Retina (tissue), 1 donor: ENCODE measurements at regions not wholly inside any gene's neighbourhood (a gene's known extent, or its start where the extent isn't known, plus 50 kb on each side); places are given as distances from the start of the nearest gene placed in this dataset.

Experiments
- DNase-seq: peaks from one replicate; pipeline ENCODE4 v3.0.0-alpha.2; 2016

GRCh38 chr2:217749008-217749407 is 253.8 kb downstream of the TNS1 start:
- no peak for DNase-seq

DNA sequence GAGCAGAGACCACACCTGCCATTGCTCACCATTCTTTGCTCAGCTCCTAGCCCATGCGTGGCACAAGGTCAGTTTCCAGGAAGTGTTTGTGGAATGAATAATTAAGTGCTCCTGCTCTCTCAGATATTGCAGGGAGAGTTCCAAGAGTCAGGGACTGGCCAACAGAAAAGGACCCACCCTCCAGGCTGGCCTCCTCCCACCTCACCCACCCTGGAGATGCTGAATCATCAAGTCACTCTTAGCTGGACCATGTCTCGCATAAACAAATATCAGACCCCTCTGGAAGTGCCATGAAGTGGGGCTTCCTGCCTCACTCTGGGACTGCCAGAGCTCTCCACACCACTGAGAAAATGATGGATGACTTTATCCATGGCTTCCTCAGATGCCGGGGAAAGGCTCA is 256.0 kb downstream of the TNS1 start:
- no peak for DNase-seq

DNA sequence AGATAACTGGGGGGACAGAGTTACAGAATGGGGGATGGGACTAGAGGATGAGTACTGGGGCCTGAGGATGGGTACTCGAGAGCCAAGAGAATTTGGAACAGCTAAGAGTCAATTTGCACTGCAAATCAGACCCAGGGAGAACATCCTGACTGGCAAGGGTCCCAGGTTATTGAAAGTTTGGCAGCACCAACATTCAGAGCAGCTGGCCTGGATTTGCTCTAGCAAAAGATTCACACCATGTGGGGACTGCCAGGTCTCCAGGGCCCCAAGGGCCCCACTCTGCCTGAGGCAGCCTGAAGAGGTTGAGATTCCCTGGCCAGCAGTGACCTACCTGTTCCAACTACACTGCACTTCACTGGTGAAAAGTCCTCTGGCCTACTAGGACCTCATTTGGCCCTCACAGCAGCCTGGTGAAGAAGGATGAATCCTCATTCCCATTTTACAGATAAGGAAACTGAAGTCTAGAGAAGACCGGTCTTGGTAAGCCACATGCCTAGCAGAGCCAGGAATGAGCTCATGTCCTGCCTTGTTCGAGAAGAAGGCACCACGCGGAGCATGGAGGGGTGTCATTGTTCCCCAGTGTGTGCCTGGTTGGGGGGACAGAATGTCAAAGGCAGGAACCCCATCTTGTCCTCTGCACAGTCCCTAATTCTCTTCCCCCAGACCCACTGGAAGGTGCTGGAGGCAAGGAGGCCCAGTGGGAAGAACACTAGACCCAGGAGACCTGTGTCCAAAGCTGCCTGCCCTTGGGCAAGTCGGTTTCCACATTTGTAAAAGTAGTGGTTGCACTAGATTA is 258.6 kb downstream of the TNS1 start:
- DNase-seq = no peak

- DNase-seq = no peak
Measured at GRCh38 chr2:217743407-217743806, 259.4 kb downstream of the TNS1 start.

- no peak for DNase-seq
Measured at GRCh38 chr2:217742841-217743240, 260.0 kb downstream of the TNS1 start.

DNA sequence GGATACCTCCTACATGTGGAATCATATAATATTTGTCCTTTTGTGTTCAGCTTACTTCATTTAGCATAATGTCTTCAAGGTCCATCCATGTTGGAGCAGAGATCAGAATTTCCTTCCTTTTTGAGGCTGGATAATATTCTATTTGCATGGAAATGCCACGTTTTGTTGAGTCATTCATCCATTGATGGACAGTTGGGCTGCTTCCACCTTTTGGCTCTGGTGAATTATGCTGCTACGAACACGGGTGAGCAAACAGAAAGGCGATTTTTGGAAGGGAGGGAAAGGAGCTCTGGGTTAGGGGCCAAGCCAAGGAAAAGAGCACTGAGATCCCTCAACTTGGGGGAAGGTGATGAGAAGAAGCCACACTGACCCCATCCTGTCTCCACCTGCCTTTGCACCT is 260.5 kb downstream of the TNS1 start:
- no peak for DNase-seq

DNA sequence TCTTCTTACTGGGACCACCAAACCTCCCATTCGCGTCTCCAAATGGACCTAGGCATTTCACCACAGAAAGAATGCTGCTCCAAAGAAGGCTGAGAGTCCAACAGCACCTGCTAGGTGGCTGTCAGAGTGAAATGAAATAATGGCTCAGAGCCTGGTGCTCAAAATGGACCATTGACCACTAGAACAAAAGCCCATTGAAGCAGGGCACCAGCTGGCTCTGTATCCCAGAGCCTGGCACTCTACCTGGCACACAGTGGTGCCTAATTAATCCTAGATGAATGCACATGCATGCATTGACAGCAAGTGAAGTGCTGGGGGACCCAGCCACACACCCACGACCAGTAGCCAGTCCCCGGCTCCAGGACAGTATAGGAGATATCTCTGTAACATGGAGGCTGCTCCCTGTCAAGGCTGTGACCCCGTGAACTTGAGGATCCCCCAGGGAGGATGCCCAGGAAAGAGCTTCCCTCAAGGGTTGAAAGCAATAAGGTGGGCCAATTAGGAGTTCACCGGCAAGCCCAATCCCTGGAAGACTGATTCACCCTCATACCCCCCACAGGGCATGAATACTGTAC is 261.3 kb downstream of the TNS1 start:
- DNase-seq = no peak

- no peak for DNase-seq
Measured at GRCh38 chr2:217740756-217741155, 262.0 kb downstream of the TNS1 start.

GRCh38 chr2:217740178-217740577 is 262.6 kb downstream of the TNS1 start:
- DNase-seq = no peak

DNA sequence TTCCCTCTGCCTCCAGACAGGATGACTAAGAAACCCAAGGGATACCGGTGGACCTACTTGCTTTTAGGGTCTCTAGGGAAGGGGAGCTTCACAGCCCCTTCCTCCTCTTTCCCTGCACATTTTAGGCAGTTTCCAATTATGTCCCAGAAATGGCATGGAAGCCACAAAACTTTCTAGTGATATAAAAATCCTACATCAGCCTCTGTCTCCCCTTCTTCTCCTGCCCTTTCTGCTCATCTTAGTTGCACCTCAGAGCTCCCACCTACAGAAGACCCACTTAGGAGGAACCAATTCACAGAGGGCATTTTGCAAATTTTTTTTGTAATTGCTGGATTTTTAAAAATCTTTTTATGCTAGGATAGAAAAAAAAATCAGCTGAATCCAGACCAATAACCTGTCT is 263.1 kb downstream of the TNS1 start:
- no peak for DNase-seq

- DNase-seq = no peak
Measured at GRCh38 chr2:217738061-217738460, 264.7 kb downstream of the TNS1 start.

DNA sequence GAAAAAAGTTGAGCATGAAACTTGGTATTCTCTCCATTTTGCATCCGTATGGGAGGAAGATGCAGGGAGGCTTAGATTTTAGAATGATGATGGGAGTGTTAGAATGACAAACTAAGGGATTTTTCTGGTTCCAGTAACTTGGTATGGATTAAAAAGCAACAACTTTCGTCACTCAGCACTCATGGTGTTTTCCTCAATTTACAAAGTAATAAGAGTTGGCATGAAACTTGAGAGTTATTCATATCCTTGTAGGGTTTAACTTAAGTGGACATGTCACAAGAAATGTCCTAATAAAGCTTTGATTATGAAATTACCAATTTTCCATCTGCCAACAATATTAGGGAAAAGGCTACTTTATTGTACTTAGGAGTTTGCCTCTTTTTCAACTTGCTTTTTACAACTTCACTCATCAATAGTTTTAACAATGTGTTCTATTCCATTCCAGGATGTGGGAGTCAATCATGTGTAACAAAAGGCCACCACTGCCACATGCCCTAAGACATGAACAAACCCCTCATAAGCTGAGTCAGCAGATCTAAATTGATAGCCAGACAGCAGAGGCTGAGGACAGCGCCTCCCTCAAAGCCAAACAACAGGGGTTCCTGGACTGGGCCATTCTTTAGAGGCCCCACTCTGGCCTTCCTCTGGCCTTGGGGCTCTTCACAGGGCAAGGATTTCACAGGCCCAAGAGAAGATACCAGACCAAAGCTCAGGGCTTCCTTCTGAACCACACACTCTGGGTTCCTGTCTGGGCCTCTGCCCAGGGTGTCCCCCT is 265.8 kb downstream of the TNS1 start:
- peak; percentile 11 for DNase-seq

DNA sequence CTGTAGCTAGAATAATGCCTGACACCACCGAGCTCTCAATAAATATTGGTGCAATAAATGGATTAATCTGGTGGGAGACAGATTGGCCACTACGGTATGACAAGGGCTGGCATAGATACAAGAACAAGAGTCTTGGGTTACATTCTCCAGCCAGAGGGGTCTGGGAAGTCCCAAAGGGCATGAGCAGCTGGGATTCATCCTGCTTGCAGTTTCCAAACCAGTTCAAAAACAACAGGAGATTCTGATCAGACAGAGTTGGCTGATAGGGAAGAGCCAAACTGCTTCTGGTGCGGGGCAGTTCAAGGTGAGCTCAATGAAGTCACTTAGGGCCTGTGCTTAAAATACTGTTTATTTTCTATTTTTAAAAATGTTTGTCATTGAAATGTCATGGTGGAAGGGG is 266.9 kb downstream of the TNS1 start:
- no peak for DNase-seq

GRCh38 chr2:217735034-217735433 is 267.8 kb downstream of the TNS1 start:
- DNase-seq = no peak

- DNase-seq = no peak
Measured at GRCh38 chr2:217733461-217733860, 269.3 kb downstream of the TNS1 start.

DNA sequence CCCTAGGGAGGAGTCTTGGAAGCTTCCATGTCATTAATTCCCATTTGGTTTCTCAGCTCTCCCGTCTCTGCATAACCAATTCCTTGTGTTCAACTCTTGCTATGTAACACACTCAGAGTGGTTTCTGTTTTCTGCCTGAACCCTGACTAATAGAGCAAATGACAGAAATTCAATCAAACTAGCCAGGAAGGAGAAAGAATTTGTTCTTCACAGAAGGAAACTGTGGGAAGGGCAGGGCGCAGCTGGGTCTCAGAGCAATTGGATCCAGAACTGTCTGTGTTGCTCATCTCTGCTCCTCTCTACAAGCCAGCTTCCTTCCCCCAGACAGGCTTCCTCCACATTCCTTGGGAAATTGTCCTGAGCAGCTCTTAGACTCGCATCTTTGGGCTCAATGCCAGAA is 269.8 kb downstream of the TNS1 start:
- DNase-seq = no peak

GRCh38 chr2:217731805-217732204 is 271.0 kb downstream of the TNS1 start:
- DNase-seq = no peak

- DNase-seq = no peak
Measured at GRCh38 chr2:217729421-217730053, 273.3 kb downstream of the TNS1 start.

GRCh38 chr2:217727801-217728200 is 275.0 kb downstream of the TNS1 start:
- no peak for DNase-seq

- no peak for DNase-seq
Measured at GRCh38 chr2:217725409-217725808, 277.4 kb downstream of the TNS1 start.

DNA sequence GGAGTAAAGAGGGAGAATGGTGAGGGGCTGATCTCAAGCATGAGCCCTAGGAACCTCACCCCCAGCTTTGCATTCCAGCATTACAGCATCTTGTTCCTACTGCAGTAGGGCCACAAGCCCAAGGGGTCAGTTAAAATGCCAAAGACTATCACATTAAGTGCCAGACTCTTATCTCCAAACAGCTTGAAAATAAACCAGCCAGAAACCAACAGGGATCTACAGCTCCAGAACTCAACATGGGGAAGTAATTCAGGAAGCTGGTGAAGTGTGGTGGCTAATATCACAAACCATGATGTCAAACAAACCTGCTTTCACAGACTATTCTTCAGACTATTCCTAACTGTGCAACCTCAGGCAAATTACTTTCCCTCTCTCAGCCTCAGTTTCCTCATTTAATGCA is 278.3 kb downstream of the TNS1 start:
- DNase-seq = no peak

GRCh38 chr2:217723981-217724380 is 278.8 kb downstream of the TNS1 start:
- DNase-seq = no peak

DNA sequence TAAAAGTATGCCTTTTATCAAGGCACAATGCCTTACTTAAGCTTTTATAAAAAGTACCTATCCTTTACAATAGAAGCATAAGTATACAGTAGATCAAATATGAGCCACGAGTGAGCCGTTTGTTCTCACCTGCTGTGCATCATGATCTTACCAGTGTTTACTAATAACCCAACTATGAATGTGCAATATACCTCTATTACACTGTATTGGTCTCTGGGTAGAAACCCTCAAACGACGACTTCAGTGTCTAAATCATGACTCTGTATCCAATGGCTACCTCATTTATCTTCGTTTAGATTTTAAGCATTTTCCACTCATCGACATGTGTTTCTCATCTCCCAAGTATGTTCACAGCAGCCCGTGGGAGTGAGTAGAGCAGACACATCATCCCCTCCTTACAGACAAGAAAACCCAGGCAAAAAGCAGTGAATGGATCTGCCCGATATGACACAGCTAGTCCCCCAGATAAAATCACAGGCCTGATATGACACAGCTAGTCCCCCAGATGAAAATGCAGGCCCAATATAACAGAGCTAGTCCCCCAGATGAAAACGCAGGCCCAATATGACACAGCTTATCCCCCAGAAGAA is 279.8 kb downstream of the TNS1 start:
- DNase-seq = no peak
